GM12878 (cell line): ENCODE measurements at regions not wholly inside any gene's neighbourhood (a gene's known extent, or its start where the extent isn't known, plus 50 kb on each side); places are given as distances from the start of the nearest gene placed in this dataset.

Experiments
- BRCA1 ChIP-seq: IDR thresholded peaks from 2 replicates; pipeline ENCODE4 v1.6.1; 2011; ENCODE audit warnings: low read depth, low read length, improper control_type of control experiment
- E2F4 ChIP-seq: IDR thresholded peaks from 2 replicates; pipeline ENCODE4 v1.6.1; 2012; ENCODE audit warnings: low read depth, low read length, improper control_type of control experiment
- EED ChIP-seq: sonication (generic); IDR thresholded peaks from 2 replicates; pipeline ENCODE4 v1.6.1; 2016; ENCODE audit warnings: antibody characterized with exemption, low read depth
- IRF4 ChIP-seq: IDR thresholded peaks from 2 replicates; pipeline ENCODE4 v1.6.1; 2011; ENCODE audit warnings: low read depth, low read length
- MYB ChIP-seq: fragments of 150-350 bp; IDR thresholded peaks from 2 replicates; pipeline ENCODE4 v1.6.1; 2014; ENCODE audit warnings: mild to moderate bottlenecking, low read depth, low read length, borderline replicate concordance
- NR2C2 ChIP-seq: IDR thresholded peaks from 2 replicates; pipeline ENCODE4 v1.6.1; 2011; ENCODE audit warnings: borderline replicate concordance, low read depth; ENCODE audit not compliant: control insufficient read depth, insufficient read length
- PBX3 ChIP-seq: IDR thresholded peaks from 2 replicates; pipeline ENCODE4 v1.6.1; 2011; ENCODE audit warnings: mild to moderate bottlenecking, low read depth, low read length, moderate library complexity; ENCODE audit not compliant: insufficient replicate concordance
- PKNOX1 ChIP-seq: fragments of 450-650 bp; IDR thresholded peaks from 2 replicates; pipeline ENCODE4 v1.6.1; 2016; ENCODE audit warnings: mild to moderate bottlenecking
- PML ChIP-seq: IDR thresholded peaks from 2 replicates; pipeline ENCODE4 v1.6.1; 2012; ENCODE audit warnings: low read length, inconsistent platforms
- SP1 ChIP-seq: IDR thresholded peaks from one replicate; pipeline ENCODE4 v1.6.1; 2011; ENCODE audit warnings: low read depth, low read length
- SREBF1 ChIP-seq: IDR thresholded peaks from 2 replicates; pipeline ENCODE4 v1.6.1; 2012; ENCODE audit warnings: mild to moderate bottlenecking, low read length
- STAT1 ChIP-seq: fragments of 450-650 bp; conservative IDR thresholded peaks from 2 replicates; pipeline ENCODE4 v1.6.1; 2014; ENCODE audit warnings: antibody characterized with exemption, mild to moderate bottlenecking
- ZNF217 ChIP-seq: fragments of 450-650 bp; IDR thresholded peaks from 2 replicates; pipeline ENCODE4 v1.6.1; 2017; ENCODE audit warnings: antibody characterized with exemption, mild to moderate bottlenecking
- TF ChIP-seq, protein P1 (sequence below): IDR thresholded peaks from 2 replicates; pipeline ENCODE4 v1.6.1; 2011; ENCODE audit warnings: low read depth, mild to moderate bottlenecking, low read length, moderate library complexity, borderline replicate concordance; ENCODE audit errors: extremely low read depth
- TF ChIP-seq, protein P2 (sequence below): IDR thresholded peaks from 2 replicates; pipeline ENCODE4 v1.6.1; 2011; ENCODE audit warnings: borderline replicate concordance, low read depth, mild to moderate bottlenecking, moderate library complexity, mixed read lengths, low read length; ENCODE audit not compliant: insufficient read depth; ENCODE audit errors: extremely low read length

DNA sequence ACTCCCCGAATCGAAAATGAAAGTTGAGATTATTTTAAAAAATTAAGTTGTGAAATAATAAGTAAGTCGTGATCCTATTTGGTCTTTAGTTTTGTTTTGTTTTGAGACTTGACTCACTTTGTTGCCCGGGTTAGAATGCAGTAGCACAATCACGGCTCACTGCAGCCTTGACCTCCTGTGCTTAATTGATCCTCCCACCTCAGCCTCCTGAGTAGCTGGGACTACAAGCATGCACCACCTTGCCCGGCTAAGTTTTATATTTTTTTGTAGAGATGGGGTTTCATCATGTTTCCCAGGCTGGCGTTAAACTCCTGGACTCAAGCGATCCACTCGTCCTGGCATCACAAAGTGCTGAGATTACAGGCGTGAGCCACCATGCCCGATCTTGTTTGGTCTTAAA is 326.2 kb downstream of the MYCN start (continued):
- TF ChIP-seq ZNF217, result no peak
- TF ChIP-seq IRF4, result no peak
- no peak for TF ChIP-seq SREBF1
- no peak for TF ChIP-seq EED
- TF ChIP-seq NR2C2, result no peak
- TF ChIP-seq, protein P1, sequence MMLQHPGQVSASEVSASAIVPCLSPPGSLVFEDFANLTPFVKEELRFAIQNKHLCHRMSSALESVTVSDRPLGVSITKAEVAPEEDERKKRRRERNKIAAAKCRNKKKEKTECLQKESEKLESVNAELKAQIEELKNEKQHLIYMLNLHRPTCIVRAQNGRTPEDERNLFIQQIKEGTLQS, result no peak
- TF ChIP-seq SP1, result no peak
- no peak for TF ChIP-seq MYB
- TF ChIP-seq, protein P2, sequence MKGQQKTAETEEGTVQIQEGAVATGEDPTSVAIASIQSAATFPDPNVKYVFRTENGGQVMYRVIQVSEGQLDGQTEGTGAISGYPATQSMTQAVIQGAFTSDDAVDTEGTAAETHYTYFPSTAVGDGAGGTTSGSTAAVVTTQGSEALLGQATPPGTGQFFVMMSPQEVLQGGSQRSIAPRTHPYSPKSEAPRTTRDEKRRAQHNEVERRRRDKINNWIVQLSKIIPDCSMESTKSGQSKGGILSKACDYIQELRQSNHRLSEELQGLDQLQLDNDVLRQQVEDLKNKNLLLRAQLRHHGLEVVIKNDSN, result no peak
- TF ChIP-seq E2F4, result no peak
- no peak for TF ChIP-seq STAT1
- TF ChIP-seq PBX3, result no peak
- TF ChIP-seq BRCA1, result no peak
- TF ChIP-seq PKNOX1, result no peak
- no peak for TF ChIP-seq PML
